Peyer's patch (tissue), 4 donors: ENCODE measurements at regions not wholly inside any gene's neighbourhood (a gene's known extent, or its start where the extent isn't known, plus 50 kb on each side); places are given as distances from the start of the nearest gene placed in this dataset.

Experiments
- DNase-seq, 3 donors: peaks; one replicate each; pipeline ENCODE4 v3.0.0-alpha.2; 2017 to 2019
- H3K27ac ChIP-seq, 4 donors: fragments of 200-600 bp; sonication (generic); one replicate each; pipeline ENCODE4 v1.5.1; 2016 to 2019
- H3K27me3 ChIP-seq, 2 donors: fragments of 200-600 bp; sonication (generic); one replicate each; pipeline ENCODE4 v1.5.1; 2019
- H3K36me3 ChIP-seq, 3 donors: fragments of 200-600 bp; sonication (generic); one replicate each; pipeline ENCODE4 v1.5.1; 2016 to 2019
- H3K4me1 ChIP-seq, 4 donors: fragments of 200-600 bp; sonication (generic); one replicate each; pipeline ENCODE4 v1.5.1; 2016 to 2019
- H3K4me3 ChIP-seq, 4 donors: fragments of 200-600 bp; sonication (generic); 1 replicate in 3 of 4; 2 replicates in 1 of 4; pipeline ENCODE4 v1.5.1; 2016 to 2019; ENCODE audit warnings: mild to moderate bottlenecking in 1 of 4
- H3K9me3 ChIP-seq, 4 donors: fragments of 200-600 bp; sonication (generic); one replicate each; pipeline ENCODE4 v1.5.1; 2016 to 2019; ENCODE audit warnings: mild to moderate bottlenecking in 1 of 4
- POLR2A ChIP-seq, 2 donors: fragments of 450-650 bp; IDR thresholded peaks; one replicate each; pipeline ENCODE4 v1.5.1; 2017; ENCODE audit warnings: antibody characterized with exemption in 2 of 2, mild to moderate bottlenecking in 2 of 2, moderate library complexity in 2 of 2
- TF ChIP-seq, protein P1 (sequence below), 6 experiments: fragments of 450-650 bp in 4 of 6; fragments of 200-600 bp in 2 of 6; sonication (generic) in 1 of 6; IDR thresholded peaks; one replicate each; pipeline ENCODE4 v1.5.1; 2017 to 2019; ENCODE audit warnings: antibody characterized with exemption in 6 of 6, mild to moderate bottlenecking in 3 of 6, moderate library complexity in 1 of 6

DNA sequence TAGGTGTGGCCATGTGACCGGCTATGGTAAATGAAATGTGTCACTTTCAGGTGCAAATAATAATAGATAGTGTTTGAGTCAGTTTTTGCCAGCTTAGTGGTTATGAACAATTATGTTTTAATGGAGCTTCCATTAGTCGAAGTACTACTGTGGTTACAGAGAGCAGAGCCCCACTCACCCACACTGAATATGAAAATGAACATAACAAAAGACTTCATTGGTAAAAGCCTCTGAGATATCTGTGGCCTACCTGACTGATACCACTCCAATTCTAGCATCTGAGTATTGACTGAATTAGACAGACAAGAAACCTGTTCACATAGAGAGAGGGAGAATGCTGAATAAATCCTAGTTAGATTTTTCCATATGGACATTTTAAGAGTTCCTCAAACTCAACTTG is 405.6 kb downstream of the BRINP1 start:
- H3K4me1 ChIP-seq, result no peaks in the 10 kb centered on the region
- H3K27ac ChIP-seq, result no peak overlapping the region
- H3K9me3 ChIP-seq, result no peaks in the 10 kb centered on the region
- H3K36me3 ChIP-seq, result no peaks in the 10 kb centered on the region
- no peak overlapping the region for H3K4me3 ChIP-seq
- DNase-seq, result no peak
- no peak for TF ChIP-seq POLR2A (IDR thresholded peaks at IDR 0.05)
- TF ChIP-seq, protein P1, sequence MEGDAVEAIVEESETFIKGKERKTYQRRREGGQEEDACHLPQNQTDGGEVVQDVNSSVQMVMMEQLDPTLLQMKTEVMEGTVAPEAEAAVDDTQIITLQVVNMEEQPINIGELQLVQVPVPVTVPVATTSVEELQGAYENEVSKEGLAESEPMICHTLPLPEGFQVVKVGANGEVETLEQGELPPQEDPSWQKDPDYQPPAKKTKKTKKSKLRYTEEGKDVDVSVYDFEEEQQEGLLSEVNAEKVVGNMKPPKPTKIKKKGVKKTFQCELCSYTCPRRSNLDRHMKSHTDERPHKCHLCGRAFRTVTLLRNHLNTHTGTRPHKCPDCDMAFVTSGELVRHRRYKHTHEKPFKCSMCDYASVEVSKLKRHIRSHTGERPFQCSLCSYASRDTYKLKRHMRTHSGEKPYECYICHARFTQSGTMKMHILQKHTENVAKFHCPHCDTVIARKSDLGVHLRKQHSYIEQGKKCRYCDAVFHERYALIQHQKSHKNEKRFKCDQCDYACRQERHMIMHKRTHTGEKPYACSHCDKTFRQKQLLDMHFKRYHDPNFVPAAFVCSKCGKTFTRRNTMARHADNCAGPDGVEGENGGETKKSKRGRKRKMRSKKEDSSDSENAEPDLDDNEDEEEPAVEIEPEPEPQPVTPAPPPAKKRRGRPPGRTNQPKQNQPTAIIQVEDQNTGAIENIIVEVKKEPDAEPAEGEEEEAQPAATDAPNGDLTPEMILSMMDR (IDR thresholded peaks at IDR 0.05), result no peak
- no peaks in the 10 kb centered on the region for H3K27me3 ChIP-seq

DNA sequence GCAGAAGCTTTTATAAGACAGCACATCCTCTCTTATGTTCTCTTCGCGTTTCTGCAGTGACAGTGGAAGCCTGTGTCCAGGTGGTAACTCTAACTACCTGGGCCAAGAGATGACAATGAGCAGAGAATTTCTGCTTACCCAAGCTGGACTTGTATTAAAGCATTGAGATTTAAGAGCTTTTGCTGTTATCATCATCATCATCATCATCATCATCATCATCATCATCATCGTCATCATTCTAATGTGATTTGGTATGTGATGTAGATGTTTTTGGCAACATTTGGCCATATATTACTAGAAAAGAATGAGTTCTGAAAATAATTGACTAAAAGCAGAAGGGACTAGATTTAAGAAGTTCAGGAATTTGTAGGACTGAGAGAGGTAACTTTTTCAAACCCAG is 401.3 kb downstream of the BRINP1 start:
- Histone ChIP-seq H3K4me1 (no peaks in the 10 kb centered on the region), H3K27ac (no peak overlapping the region), H3K9me3 (no peaks in the 10 kb centered on the region), H3K36me3 (no peaks in the 10 kb centered on the region), H3K4me3 (no peak overlapping the region), H3K27me3 (no peaks in the 10 kb centered on the region)
- no peak for DNase-seq
- TF ChIP-seq, protein P1 (IDR thresholded peaks at IDR 0.05), result no peak
- no peak for TF ChIP-seq POLR2A (IDR thresholded peaks at IDR 0.05)

DNA sequence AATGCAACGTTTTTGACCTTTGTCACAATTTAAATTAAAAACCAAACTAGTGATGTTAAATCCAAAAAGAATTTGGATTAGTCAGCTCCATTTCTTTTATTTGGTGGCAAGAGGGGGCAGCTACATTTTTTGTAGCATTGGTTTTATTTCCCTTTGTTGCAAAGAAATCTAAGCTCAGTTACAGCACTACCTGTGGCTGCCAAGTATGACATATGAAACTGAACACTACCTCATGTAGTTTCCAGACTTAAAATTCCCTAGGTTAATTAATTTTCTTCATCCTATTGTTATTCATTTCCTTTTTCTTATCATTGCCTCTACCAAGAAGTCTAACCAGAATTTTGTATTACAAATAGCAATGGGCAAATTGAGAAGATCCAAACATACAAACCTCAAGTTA is 393.5 kb downstream of the BRINP1 start:
- DNase-seq, result no peak

DNA sequence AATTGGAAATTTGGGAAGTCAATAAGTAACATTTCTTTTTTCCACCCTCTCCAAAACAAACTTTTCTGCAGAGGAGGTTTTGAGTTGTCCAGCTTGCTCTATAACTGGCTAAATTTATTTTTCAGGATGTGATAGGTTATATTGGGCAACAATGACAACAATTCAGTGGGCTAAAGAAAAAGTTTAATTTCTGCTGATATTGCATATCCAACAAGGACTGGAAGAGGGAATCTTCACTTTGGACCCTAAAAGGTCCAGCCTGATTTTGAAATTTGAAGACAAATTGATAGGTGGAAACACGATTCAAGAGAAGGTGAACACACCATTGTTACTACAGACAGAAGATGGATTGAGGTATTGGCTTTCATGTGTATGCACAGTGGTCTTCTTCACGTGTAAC is 393.1 kb downstream of the BRINP1 start:
- Histone ChIP-seq H3K4me1 (no peaks in the 10 kb centered on the region), H3K36me3 (no peaks in the 10 kb centered on the region), H3K27me3 (no peaks in the 10 kb centered on the region), H3K4me3 (no peak overlapping the region), H3K27ac (no peak overlapping the region), H3K9me3 (no peaks in the 10 kb centered on the region)
- DNase-seq, result no peak
- TF ChIP-seq POLR2A (IDR thresholded peaks at IDR 0.05), result no peak
- TF ChIP-seq, protein P1 (IDR thresholded peaks at IDR 0.05), result no peak

More for the DNA sequence above, 393.5 kb downstream of the BRINP1 start:
- Histone ChIP-seq H3K4me3 (no peak overlapping the region), H3K4me1 (no peaks in the 10 kb centered on the region), H3K9me3 (no peaks in the 10 kb centered on the region), H3K27ac (no peak overlapping the region), H3K36me3 (no peaks in the 10 kb centered on the region), H3K27me3 (no peaks in the 10 kb centered on the region)
- TF ChIP-seq POLR2A (IDR thresholded peaks at IDR 0.05), result no peak
- TF ChIP-seq, protein P1 (IDR thresholded peaks at IDR 0.05), result no peak

DNA sequence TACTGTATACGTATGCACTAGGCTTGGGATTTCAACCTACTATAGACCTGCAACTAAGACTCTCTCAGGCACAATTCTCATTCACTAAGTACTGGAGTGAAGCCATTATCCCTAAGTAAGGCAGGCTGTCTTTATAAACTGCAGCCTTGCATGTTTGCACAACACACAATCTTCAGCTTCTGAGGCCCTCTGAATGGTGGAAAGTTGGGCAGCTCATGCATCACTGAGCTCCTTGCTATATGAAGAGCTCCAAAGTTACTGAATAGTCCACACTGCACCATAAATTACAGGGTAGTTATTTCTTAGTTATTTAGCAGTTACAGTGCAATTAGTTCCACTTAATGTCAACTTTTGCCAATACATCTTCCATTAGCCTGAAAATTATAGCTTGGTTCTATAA is 384.6 kb downstream of the BRINP1 start:
- H3K4me3 ChIP-seq, result no peak overlapping the region
- H3K9me3 ChIP-seq, result no peaks in the 10 kb centered on the region
- H3K4me1 ChIP-seq, result no peaks in the 10 kb centered on the region
- TF ChIP-seq POLR2A (IDR thresholded peaks at IDR 0.05), result no peak
- TF ChIP-seq, protein P1 (IDR thresholded peaks at IDR 0.05), result no peak
- no peak overlapping the region for H3K27ac ChIP-seq
- no peaks in the 10 kb centered on the region for H3K36me3 ChIP-seq
- no peak for DNase-seq
- no peaks in the 10 kb centered on the region for H3K27me3 ChIP-seq

DNA sequence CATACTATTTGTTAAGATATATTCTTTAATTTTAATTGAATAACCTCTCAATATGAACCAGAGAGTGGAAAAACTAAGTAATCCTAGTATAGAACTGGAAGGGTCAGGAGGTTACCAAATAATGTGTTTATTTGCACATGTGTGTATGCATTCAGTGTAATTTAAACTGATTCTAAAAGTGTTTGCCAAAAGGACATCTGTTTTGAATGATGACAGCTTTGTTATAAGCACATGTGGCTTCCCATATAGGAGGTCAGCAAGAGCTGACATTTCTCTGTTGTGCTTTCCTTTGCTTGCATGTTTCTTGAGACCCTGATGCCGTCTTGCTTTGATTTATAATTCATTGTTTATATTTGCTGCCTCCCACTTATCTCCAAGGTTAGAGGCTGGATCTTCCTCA is 383.4 kb downstream of the BRINP1 start:
- Histone ChIP-seq H3K36me3 (no peaks in the 10 kb centered on the region), H3K27me3 (no peaks in the 10 kb centered on the region), H3K9me3 (no peaks in the 10 kb centered on the region), H3K4me1 (no peaks in the 10 kb centered on the region), H3K4me3 (no peak overlapping the region), H3K27ac (no peak overlapping the region)
- DNase-seq, result no peak
- no peak for TF ChIP-seq POLR2A (IDR thresholded peaks at IDR 0.05)
- TF ChIP-seq, protein P1 (IDR thresholded peaks at IDR 0.05), result no peak
